H1 (cell line): ENCODE measurements at regions not wholly inside any gene's neighbourhood (a gene's known extent, or its start where the extent isn't known, plus 50 kb on each side); places are given as distances from the start of the nearest gene placed in this dataset.

Experiments
- CTCF ChIA-PET: fragments of 300-600 bp; sonication (Branson Sonifier 250); formaldehyde crosslinking; loops from one replicate; lab custom pipeline; 2021; ENCODE audit not compliant: partially characterized antibody; lab: Charles Lee
- POLR2A ChIA-PET: fragments of 300-600 bp; sonication (Branson Sonifier 250); formaldehyde crosslinking; loops from one replicate; lab custom pipeline; 2021; ENCODE audit warnings: inconsistent platforms; ENCODE audit not compliant: partially characterized antibody; lab: Charles Lee
- DNase-seq, 2 experiments: peaks; one replicate each; pipeline versions ENCODE4 v3.0.0 to v3.0.0-alpha.2; 2010 to 2022; ENCODE audit warnings: low spot score in 2 of 2, low read depth in 1 of 2, mixed read lengths in 1 of 2
- FAIRE-seq: peaks from 2 replicates; lab custom pipeline; 2011; peaks lifted over from hg19 to GRCh38; lab: Jason Lieb, UNC
- H2AFZ ChIP-seq: 2 replicates; pipeline ENCODE4 v1.8.1; 2012; ENCODE audit warnings: low read length, inconsistent platforms
- H2AK5ac ChIP-seq: 2 replicates; pipeline ENCODE4 v1.6.1; 2013; ENCODE audit warnings: low read depth, low read length
- H2BK120ac ChIP-seq: replicated peaks from 2 replicates; pipeline ENCODE3; 2013; ENCODE audit warnings: low read depth, low read length, inconsistent platforms
- H2BK12ac ChIP-seq: 2 replicates; pipeline ENCODE4 v1.6.1; 2013; ENCODE audit warnings: low read depth, low read length
- H2BK15ac ChIP-seq: 2 replicates; pipeline ENCODE4 v1.6.1; 2013; ENCODE audit warnings: low read length
- H2BK20ac ChIP-seq: 2 replicates; pipeline ENCODE4 v1.6.1; 2013; ENCODE audit warnings: low read length
- H2BK5ac ChIP-seq: 2 replicates; pipeline ENCODE4 v1.6.1; 2013; ENCODE audit warnings: low read depth, low read length
- H3K14ac ChIP-seq: 2 replicates; pipeline ENCODE4 v1.6.1; 2013; ENCODE audit warnings: inconsistent platforms; ENCODE audit not compliant: insufficient read length
- H3K18ac ChIP-seq: 2 replicates; pipeline ENCODE4 v1.6.1; 2013; ENCODE audit warnings: low read length; ENCODE audit errors: extremely low read depth
- H3K23ac ChIP-seq: 2 replicates; pipeline ENCODE4 v1.6.1; 2013; ENCODE audit warnings: inconsistent platforms; ENCODE audit not compliant: insufficient read length
- H3K23me2 ChIP-seq: 2 replicates; pipeline ENCODE4 v1.6.1; 2013; ENCODE audit warnings: low read depth, low read length
- H3K27ac ChIP-seq: 2 replicates; pipeline ENCODE4 v1.6.1; 2011; ENCODE audit warnings: low read depth, low read length, inconsistent platforms
- H3K27me3 ChIP-seq, 4 experiments: replicated peaks in 1 of 4; 1 replicate in 1 of 4; 2 replicates in 3 of 4; pipeline versions ENCODE4 v1.6.1 to v1.8.1; 2011 to 2013; ENCODE audit warnings: low read length in 3 of 4, mild to moderate bottlenecking in 3 of 4, inconsistent platforms in 2 of 4, mixed read lengths in 2 of 4, moderate library complexity in 1 of 4; ENCODE audit not compliant: control insufficient read depth in 3 of 4, insufficient read depth in 3 of 4; ENCODE audit errors: extremely low read depth in 1 of 4
- H3K36me3 ChIP-seq, 4 experiments: 2 replicates each; pipeline versions ENCODE4 v1.6.1 to v1.8.1; 2011 to 2013; ENCODE audit warnings: mild to moderate bottlenecking in 4 of 4, low read length in 3 of 4, moderate library complexity in 2 of 4, control low read depth in 1 of 4, inconsistent platforms in 1 of 4; ENCODE audit not compliant: insufficient read depth in 4 of 4, control insufficient read depth in 2 of 4
- H3K4ac ChIP-seq: replicated peaks from 2 replicates; pipeline ENCODE3; 2013; ENCODE audit warnings: low read length, low read depth, mixed read lengths, inconsistent platforms; ENCODE audit not compliant: insufficient read length
- H3K4me1 ChIP-seq, 4 experiments: replicated peaks in 1 of 4; 1 replicate in 1 of 4; 2 replicates in 3 of 4; pipeline versions ENCODE4 v1.6.1 to v1.8.1; 2011 to 2013; ENCODE audit warnings: low read length in 3 of 4, inconsistent platforms in 2 of 4, mixed read lengths in 1 of 4; ENCODE audit not compliant: insufficient read depth in 4 of 4, control insufficient read depth in 3 of 4
- H3K4me2 ChIP-seq, 2 experiments: 2 replicates each; pipeline versions ENCODE4 v1.6.1 to v1.8.1; 2011 to 2013; ENCODE audit warnings: low read depth in 2 of 2, low read length in 2 of 2, control low read depth in 1 of 2, inconsistent platforms in 1 of 2, mild to moderate bottlenecking in 1 of 2; ENCODE audit not compliant: insufficient read depth in 1 of 2
- H3K4me3 ChIP-seq, 4 experiments: fragments of 200-600, 300-600 bp in 1 of 4; sonication (generic), shearing (Covaris generic), sonication (Bioruptor Twin) in 1 of 4; 2 replicates each; pipeline versions ENCODE4 v1.5.1 to v1.8.1; 2011 to 2016; ENCODE audit warnings: low read length in 4 of 4, low read depth in 3 of 4, control low read depth in 2 of 4, inconsistent platforms in 2 of 4, mild to moderate bottlenecking in 2 of 4, mixed read lengths in 1 of 4, moderate library complexity in 1 of 4; ENCODE audit not compliant: insufficient read depth in 2 of 4; ENCODE audit errors: extremely low read depth in 1 of 4
- H3K56ac ChIP-seq: replicated peaks from 2 replicates; pipeline ENCODE3; 2013; ENCODE audit warnings: low read depth, mild to moderate bottlenecking, mixed read lengths, low read length, inconsistent platforms; ENCODE audit not compliant: insufficient read length
- H3K79me1 ChIP-seq: 2 replicates; pipeline ENCODE4 v1.6.1; 2013; ENCODE audit warnings: low read depth, low read length, control low read depth
- H3K79me2 ChIP-seq, 2 experiments: 2 replicates each; pipeline versions ENCODE4 v1.6.1 to v1.8.1; 2012 to 2013; ENCODE audit warnings: low read length in 2 of 2, mild to moderate bottlenecking in 2 of 2, inconsistent platforms in 1 of 2; ENCODE audit not compliant: insufficient read depth in 2 of 2, control insufficient read depth in 1 of 2
- H3K9ac ChIP-seq, 4 experiments: replicated peaks in 1 of 4; 1 replicate in 1 of 4; 2 replicates in 3 of 4; pipeline versions ENCODE4 v1.6.1 to v1.8.1; 2011 to 2013; ENCODE audit warnings: low read depth in 3 of 4, low read length in 3 of 4, control low read depth in 2 of 4, mild to moderate bottlenecking in 2 of 4, moderate library complexity in 2 of 4, inconsistent platforms in 1 of 4; ENCODE audit errors: extremely low read depth in 1 of 4
- H3K9me3 ChIP-seq, 2 experiments: 2 replicates each; pipeline versions ENCODE4 v1.6.1 to v1.8.1; 2012 to 2013; ENCODE audit warnings: mild to moderate bottlenecking in 2 of 2, moderate library complexity in 2 of 2, control low read depth in 1 of 2, inconsistent platforms in 1 of 2, low read depth in 1 of 2, low read length in 1 of 2, mixed read lengths in 1 of 2; ENCODE audit not compliant: insufficient read depth in 2 of 2
- H4K20me1 ChIP-seq, 2 experiments: replicated peaks in 1 of 2; 2 replicates each; pipeline versions ENCODE3 to v1.8.1; 2011 to 2013; ENCODE audit warnings: inconsistent platforms in 2 of 2, low read length in 2 of 2, mild to moderate bottlenecking in 1 of 2; ENCODE audit not compliant: insufficient read depth in 2 of 2, control insufficient read depth in 1 of 2
- H4K5ac ChIP-seq: 2 replicates; pipeline ENCODE4 v1.6.1; 2013; ENCODE audit warnings: low read length, low read depth, mixed read lengths, inconsistent platforms; ENCODE audit not compliant: insufficient read length
- H4K8ac ChIP-seq: 2 replicates; pipeline ENCODE4 v1.8.0; 2013; ENCODE audit warnings: mild to moderate bottlenecking, moderate library complexity, low read length, inconsistent platforms; ENCODE audit not compliant: insufficient read depth; ENCODE audit errors: extremely low read depth
- H4K91ac ChIP-seq: replicated peaks from 2 replicates; pipeline ENCODE3; 2013; ENCODE audit warnings: low read length, mixed read lengths, inconsistent platforms; ENCODE audit not compliant: insufficient read length
- ATF3 ChIP-seq: IDR thresholded peaks from 2 replicates; pipeline ENCODE4 v1.6.1; 2011; ENCODE audit warnings: low read depth, mild to moderate bottlenecking, low read length; ENCODE audit not compliant: insufficient read depth
- BCL11A ChIP-seq, 2 experiments: IDR thresholded peaks; one replicate each; pipeline ENCODE4 v1.6.1; 2011; ENCODE audit warnings: low read depth in 2 of 2, low read length in 2 of 2, mild to moderate bottlenecking in 2 of 2
- CTCF ChIP-seq, 3 experiments: IDR thresholded peaks; 1 replicate in 2 of 3; 2 replicates in 1 of 3; pipeline versions ENCODE4 v1.5.1 to v1.6.1; 2011; ENCODE audit warnings: low read length in 3 of 3, mild to moderate bottlenecking in 3 of 3, inconsistent platforms in 2 of 3, low read depth in 1 of 3, moderate library complexity in 1 of 3; ENCODE audit not compliant: insufficient read depth in 1 of 3; ENCODE audit errors: control extremely low read depth in 1 of 3
- KDM1A ChIP-seq: fragments of 200-600, 300-600 bp; sonication (generic); IDR thresholded peaks from 2 replicates; pipeline ENCODE4 v1.7.1; 2016; ENCODE audit warnings: mild to moderate bottlenecking, low read length, borderline replicate concordance
- PHF8 ChIP-seq: fragments of 200-600 bp; sonication (generic); conservative IDR thresholded peaks from 2 replicates; pipeline ENCODE4 v1.7.1; 2012; ENCODE audit warnings: low read depth, mild to moderate bottlenecking, inconsistent platforms, low read length, moderate library complexity
- USF2 ChIP-seq: IDR thresholded peaks from 2 replicates; pipeline ENCODE4 v1.6.1; 2011; ENCODE audit warnings: low read length, improper control_type of control experiment
- ZNF274 ChIP-seq: IDR thresholded peaks from 2 replicates; pipeline ENCODE4 v1.7.0; 2012; ENCODE audit warnings: low read length, borderline replicate concordance; ENCODE audit errors: extremely low read depth
- WGBS, 2 experiments: shearing (Covaris generic) in 1 of 2; methylation state at CpG; one replicate each; pipeline versions ENCODE4 v1.1.6 to v1.1.7; 2013 to 2015; ENCODE audit warnings: low lambda C conversion rate in 2 of 2, mixed read lengths in 2 of 2, inconsistent platforms in 1 of 2, low coverage in 1 of 2, missing lambda C conversion rate in 1 of 2; ENCODE audit not compliant: insufficient replicate concordance in 2 of 2, insufficient coverage in 1 of 2, insufficient read length in 1 of 2; ENCODE audit errors: extremely low coverage in 1 of 2, missing lambda C conversion rate in 1 of 2; 5-methylcytosine and 5-hydroxymethylcytosine counted together

GRCh38 chr20:24850176-24850575, 98.9 kb upstream of the CST7 start:
- no peak overlapping the region for H4K5ac ChIP-seq
- H3K79me1 ChIP-seq, result no peaks in the 10 kb centered on the region
- H3K56ac ChIP-seq, result no peak overlapping the region
- H2BK5ac ChIP-seq, result no peak overlapping the region
- TF ChIP-seq USF2, result no peak
- no peak for TF ChIP-seq KDM1A
- no peak for TF ChIP-seq CTCF (IDR thresholded peaks at IDR 0.05; ENCODE audit: control extremely low read depth in 1 of 3, insufficient read depth in 1 of 3, low read depth in 1 of 3, low read length in 3 of 3)
- TF ChIP-seq ZNF274, result no peak
- no peak for TF ChIP-seq PHF8
- TF ChIP-seq ATF3, result no peak
- TF ChIP-seq BCL11A (IDR thresholded peaks at IDR 0.05; ENCODE audit: low read depth in 2 of 2, low read length in 2 of 2), result no peak
- FAIRE-seq (no peak), DNase-seq (no peak)
- CTCF ChIA-PET, result interaction anchor here (0.8 kb wide), 1 partner anchor 46 kb away, joined by 3 read pairs; no protein-coding TSS in a partner anchor
- no peak overlapping the region for H2BK12ac ChIP-seq
- no peak overlapping the region for H3K4me2 ChIP-seq
- H2AK5ac ChIP-seq, result no peak overlapping the region
- no peak overlapping the region for H4K8ac ChIP-seq
- H3K27me3 ChIP-seq, result no peaks in the 10 kb centered on the region
- no peak overlapping the region for H3K4me3 ChIP-seq
- no peaks in the 10 kb centered on the region for H3K23me2 ChIP-seq
- WGBS, 2 experiments, result 92% methylated on average over 5 of the region's 5 CpGs; no CpG with 5 or more reads in 1 of the 2 experiments
- no peaks in the 10 kb centered on the region for H3K4me1 ChIP-seq
- H3K9ac ChIP-seq, result no peak overlapping the region
- H3K4ac ChIP-seq, result no peak overlapping the region
- H3K18ac ChIP-seq, result no peak overlapping the region
- H4K91ac ChIP-seq, result no peak overlapping the region
- no peaks in the 10 kb centered on the region for H4K20me1 ChIP-seq
- H3K36me3 ChIP-seq, result no peaks in the 10 kb centered on the region
- no peak overlapping the region; the same call in 1 of the 2 replicates for H3K27ac ChIP-seq
- H2BK20ac ChIP-seq, result no peak overlapping the region
- H2AFZ ChIP-seq, result no peak overlapping the region
- no peak overlapping the region for H2BK120ac ChIP-seq
- no peak overlapping the region for H2BK15ac ChIP-seq
- peaks cover 8 to 9% of the 10 kb centered on the region in 2 experiments; a peak in 2 of 4 replicates for H3K9me3 ChIP-seq
- POLR2A ChIA-PET, result no interaction called here
- no peaks in the 10 kb centered on the region for H3K79me2 ChIP-seq
- no peak overlapping the region for H3K14ac ChIP-seq
- no peak overlapping the region for H3K23ac ChIP-seq
